ENCODE measurements at regions not wholly inside any gene's neighbourhood (a gene's known extent, or its start where the extent isn't known, plus 50 kb on each side); places are given as distances from the start of the nearest gene placed in this dataset.

DNA sequence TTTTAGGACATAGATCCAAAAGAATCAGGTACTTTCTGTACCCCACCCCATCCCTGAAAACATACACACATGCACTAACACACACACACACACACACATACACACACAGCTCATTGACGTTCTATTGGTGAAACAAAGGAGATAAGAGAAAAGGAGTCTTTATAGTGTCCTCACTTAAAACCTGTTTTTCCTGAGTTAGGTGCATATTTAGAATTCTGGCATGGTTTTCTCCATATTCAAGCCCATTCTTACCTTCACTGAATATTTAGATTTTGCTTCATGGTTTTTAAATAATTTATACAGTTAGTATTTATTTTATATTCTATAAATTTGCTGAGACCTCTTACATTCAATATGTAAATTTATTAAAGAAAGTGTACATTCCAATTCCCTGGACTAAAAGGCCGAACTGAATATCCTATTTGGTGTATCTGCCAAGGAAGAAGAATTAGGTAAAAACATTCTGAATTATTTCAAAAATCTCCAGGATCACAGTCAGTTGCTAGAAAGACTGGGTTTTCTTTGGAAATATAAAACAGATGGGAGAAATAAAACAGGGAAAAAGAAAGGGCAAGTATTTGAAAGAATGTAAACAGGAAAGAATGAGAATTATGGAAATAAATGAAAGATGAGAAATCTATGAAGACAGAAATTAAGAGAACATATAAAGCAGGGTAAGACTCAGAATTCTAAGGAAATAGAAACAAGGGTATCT lies 556.2 kb downstream of the KCTD12 start:
- TF ChIP-seq, protein P1, sequence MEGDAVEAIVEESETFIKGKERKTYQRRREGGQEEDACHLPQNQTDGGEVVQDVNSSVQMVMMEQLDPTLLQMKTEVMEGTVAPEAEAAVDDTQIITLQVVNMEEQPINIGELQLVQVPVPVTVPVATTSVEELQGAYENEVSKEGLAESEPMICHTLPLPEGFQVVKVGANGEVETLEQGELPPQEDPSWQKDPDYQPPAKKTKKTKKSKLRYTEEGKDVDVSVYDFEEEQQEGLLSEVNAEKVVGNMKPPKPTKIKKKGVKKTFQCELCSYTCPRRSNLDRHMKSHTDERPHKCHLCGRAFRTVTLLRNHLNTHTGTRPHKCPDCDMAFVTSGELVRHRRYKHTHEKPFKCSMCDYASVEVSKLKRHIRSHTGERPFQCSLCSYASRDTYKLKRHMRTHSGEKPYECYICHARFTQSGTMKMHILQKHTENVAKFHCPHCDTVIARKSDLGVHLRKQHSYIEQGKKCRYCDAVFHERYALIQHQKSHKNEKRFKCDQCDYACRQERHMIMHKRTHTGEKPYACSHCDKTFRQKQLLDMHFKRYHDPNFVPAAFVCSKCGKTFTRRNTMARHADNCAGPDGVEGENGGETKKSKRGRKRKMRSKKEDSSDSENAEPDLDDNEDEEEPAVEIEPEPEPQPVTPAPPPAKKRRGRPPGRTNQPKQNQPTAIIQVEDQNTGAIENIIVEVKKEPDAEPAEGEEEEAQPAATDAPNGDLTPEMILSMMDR (IDR thresholded peaks at IDR 0.05) = no peak
- TF ChIP-seq POLR2A (IDR thresholded peaks at IDR 0.05) = no peak

Measured in testis (tissue), 2 donors.